ENCODE measurements at regions not wholly inside any gene's neighbourhood (a gene's known extent, or its start where the extent isn't known, plus 50 kb on each side); places are given as distances from the start of the nearest gene placed in this dataset.

DNA sequence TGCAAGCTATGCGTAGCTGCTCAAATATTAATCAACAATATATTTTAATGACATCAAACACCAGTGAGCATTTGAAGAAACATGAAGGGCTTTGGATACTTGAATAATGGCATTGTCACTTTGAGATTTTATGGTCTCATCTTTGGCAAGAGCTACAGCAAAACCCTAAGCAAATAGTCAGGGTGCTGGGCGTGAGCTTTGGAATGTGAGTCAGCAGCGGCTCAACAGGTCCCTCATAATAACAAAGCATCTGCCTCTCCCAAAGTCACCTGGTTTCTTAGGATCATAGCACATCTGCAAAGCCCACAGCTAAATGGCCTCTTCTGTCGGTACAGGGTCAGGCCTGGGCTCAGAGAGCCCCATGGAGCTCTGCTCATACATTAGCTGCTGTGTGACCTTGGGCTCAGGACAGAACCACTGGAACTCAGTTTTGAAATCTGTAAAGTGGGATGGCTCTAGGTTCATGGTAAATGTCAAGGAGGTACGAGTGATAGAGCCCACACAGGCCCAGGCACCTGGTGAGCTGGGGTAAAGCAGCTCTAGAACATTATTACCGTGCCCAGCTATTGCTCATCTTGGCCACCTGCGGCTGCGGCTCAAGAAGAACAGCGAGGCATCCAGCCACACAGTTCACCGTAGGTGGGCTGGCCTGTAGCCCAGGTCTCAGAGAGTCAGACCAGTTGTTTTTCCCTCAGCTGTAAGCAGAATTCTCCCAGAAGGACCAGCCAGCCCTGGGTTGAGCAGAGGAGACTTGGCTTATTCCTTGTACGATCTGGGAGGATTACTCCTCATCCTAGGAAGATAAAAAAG, 544.5 kb upstream of the CDH11 start:
- H3K4me1 ChIP-seq (ENCODE audit: control insufficient read depth, low read length) = no peaks in the 10 kb centered on the region
- H4K20me1 ChIP-seq (ENCODE audit: control insufficient read depth, insufficient read depth, low read depth, low read length) = no peaks in the 10 kb centered on the region
- no peaks in the 10 kb centered on the region for H3K27me3 ChIP-seq (ENCODE audit: control insufficient read depth, low read length)
- no peaks in the 10 kb centered on the region for H3F3A ChIP-seq (ENCODE audit: control insufficient read depth, insufficient read depth)
- no peak for TF ChIP-seq EZH2phosphoT487 (IDR thresholded peaks at IDR 0.05; ENCODE audit: borderline replicate concordance, low read length)
- TF ChIP-seq, protein P1, sequence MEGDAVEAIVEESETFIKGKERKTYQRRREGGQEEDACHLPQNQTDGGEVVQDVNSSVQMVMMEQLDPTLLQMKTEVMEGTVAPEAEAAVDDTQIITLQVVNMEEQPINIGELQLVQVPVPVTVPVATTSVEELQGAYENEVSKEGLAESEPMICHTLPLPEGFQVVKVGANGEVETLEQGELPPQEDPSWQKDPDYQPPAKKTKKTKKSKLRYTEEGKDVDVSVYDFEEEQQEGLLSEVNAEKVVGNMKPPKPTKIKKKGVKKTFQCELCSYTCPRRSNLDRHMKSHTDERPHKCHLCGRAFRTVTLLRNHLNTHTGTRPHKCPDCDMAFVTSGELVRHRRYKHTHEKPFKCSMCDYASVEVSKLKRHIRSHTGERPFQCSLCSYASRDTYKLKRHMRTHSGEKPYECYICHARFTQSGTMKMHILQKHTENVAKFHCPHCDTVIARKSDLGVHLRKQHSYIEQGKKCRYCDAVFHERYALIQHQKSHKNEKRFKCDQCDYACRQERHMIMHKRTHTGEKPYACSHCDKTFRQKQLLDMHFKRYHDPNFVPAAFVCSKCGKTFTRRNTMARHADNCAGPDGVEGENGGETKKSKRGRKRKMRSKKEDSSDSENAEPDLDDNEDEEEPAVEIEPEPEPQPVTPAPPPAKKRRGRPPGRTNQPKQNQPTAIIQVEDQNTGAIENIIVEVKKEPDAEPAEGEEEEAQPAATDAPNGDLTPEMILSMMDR (IDR thresholded peaks at IDR 0.05; ENCODE audit: low read depth, low read length, poor library complexity, severe bottlenecking) = no peak
- no peaks in the 10 kb centered on the region for H3K36me3 ChIP-seq (ENCODE audit: control insufficient read depth, low read length)
- H3K27ac ChIP-seq (ENCODE audit: low read depth, low read length) = no peak overlapping the region
- no peaks in the 10 kb centered on the region for H3K79me2 ChIP-seq (ENCODE audit: control insufficient read depth, low read length)
- no peaks in the 10 kb centered on the region for H3K9me3 ChIP-seq (ENCODE audit: control insufficient read depth, insufficient read depth, low read length)
- no peak overlapping the region for H3K4me2 ChIP-seq (ENCODE audit: low read length)
- no peaks in the 10 kb centered on the region for H3K9me2 ChIP-seq (replicated peaks; ENCODE audit: control insufficient read depth, low read length)
- H3K4me3 ChIP-seq (ENCODE audit: low read length) = no peak overlapping the region

GRCh38 chr16:65665586-65665985, 543.7 kb upstream of the CDH11 start:
- no peak overlapping the region for H3K4me2 ChIP-seq (ENCODE audit: low read length)
- H3K27me3 ChIP-seq (ENCODE audit: control insufficient read depth, low read length) = no peaks in the 10 kb centered on the region
- no peak overlapping the region for H3K4me3 ChIP-seq (ENCODE audit: low read length)

DNA sequence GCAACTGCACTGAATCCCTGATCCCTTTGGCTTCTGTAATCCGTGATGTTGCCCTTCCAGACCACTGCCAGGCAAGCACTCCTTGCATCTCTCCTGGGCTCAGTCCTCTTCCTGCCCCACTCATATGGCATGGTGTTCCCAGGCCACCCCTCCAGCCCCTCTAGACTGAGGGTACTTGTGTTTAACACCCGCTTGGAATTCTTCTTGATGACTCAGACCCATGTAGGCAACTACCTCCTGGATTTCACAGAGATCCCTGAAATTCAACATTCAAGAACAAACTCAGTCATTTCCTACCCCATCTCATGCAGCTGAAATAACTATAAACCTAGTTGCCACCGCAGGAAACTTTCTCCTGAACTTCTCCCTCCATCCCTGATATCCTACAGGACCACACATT, 541.9 kb upstream of the CDH11 start:
- H3K4me1 ChIP-seq (ENCODE audit: control insufficient read depth, low read length) = no peaks in the 10 kb centered on the region
- H3F3A ChIP-seq (ENCODE audit: control insufficient read depth, insufficient read depth) = no peaks in the 10 kb centered on the region
- no peaks in the 10 kb centered on the region for H4K20me1 ChIP-seq (ENCODE audit: control insufficient read depth, insufficient read depth, low read depth, low read length)
- H3K27me3 ChIP-seq (ENCODE audit: control insufficient read depth, low read length) = no peaks in the 10 kb centered on the region
- no peak for TF ChIP-seq EZH2phosphoT487 (IDR thresholded peaks at IDR 0.05; ENCODE audit: borderline replicate concordance, low read length)
- TF ChIP-seq, protein P1 (IDR thresholded peaks at IDR 0.05; ENCODE audit: low read depth, low read length, poor library complexity, severe bottlenecking) = no peak
- H3K4me3 ChIP-seq (ENCODE audit: low read length) = no peak overlapping the region
- H3K4me2 ChIP-seq (ENCODE audit: low read length) = no peak overlapping the region
- no peak overlapping the region for H3K27ac ChIP-seq (ENCODE audit: low read depth, low read length)
- no peaks in the 10 kb centered on the region for H3K36me3 ChIP-seq (ENCODE audit: control insufficient read depth, low read length)
- H3K9me2 ChIP-seq (replicated peaks; ENCODE audit: control insufficient read depth, low read length) = no peaks in the 10 kb centered on the region
- no peaks in the 10 kb centered on the region for H3K79me2 ChIP-seq (ENCODE audit: control insufficient read depth, low read length)
- no peaks in the 10 kb centered on the region for H3K9me3 ChIP-seq (ENCODE audit: control insufficient read depth, insufficient read depth, low read length)

More at GRCh38 chr16:65665586-65665985, 543.7 kb upstream of the CDH11 start:
- no peaks in the 10 kb centered on the region for H4K20me1 ChIP-seq (ENCODE audit: control insufficient read depth, insufficient read depth, low read depth, low read length)
- H3K4me1 ChIP-seq (ENCODE audit: control insufficient read depth, low read length) = no peaks in the 10 kb centered on the region
- no peak overlapping the region for H3K27ac ChIP-seq (ENCODE audit: low read depth, low read length)
- TF ChIP-seq, protein P1 (IDR thresholded peaks at IDR 0.05; ENCODE audit: low read depth, low read length, poor library complexity, severe bottlenecking) = no peak
- TF ChIP-seq EZH2phosphoT487 (IDR thresholded peaks at IDR 0.05; ENCODE audit: borderline replicate concordance, low read length) = no peak
- no peaks in the 10 kb centered on the region for H3F3A ChIP-seq (ENCODE audit: control insufficient read depth, insufficient read depth)
- no peaks in the 10 kb centered on the region for H3K9me3 ChIP-seq (ENCODE audit: control insufficient read depth, insufficient read depth, low read length)
- no peaks in the 10 kb centered on the region for H3K36me3 ChIP-seq (ENCODE audit: control insufficient read depth, low read length)
- no peaks in the 10 kb centered on the region for H3K79me2 ChIP-seq (ENCODE audit: control insufficient read depth, low read length)
- no peaks in the 10 kb centered on the region for H3K9me2 ChIP-seq (replicated peaks; ENCODE audit: control insufficient read depth, low read length)

Data from DOHH2 (cell line).